ENCODE measurements at regions not wholly inside any gene's neighbourhood (a gene's known extent, or its start where the extent isn't known, plus 50 kb on each side); places are given as distances from the start of the nearest gene placed in this dataset.

GRCh38 chr15:70431854-70432253 lies 331.5 kb downstream of the UACA start:
- no peak for DNase-seq

GRCh38 chr15:70430069-70430468 lies 332.4 kb upstream of the TLE3 start:
- DNase-seq = no peak
- Histone ChIP-seq H3K27ac (no peak overlapping the region), H3K4me3 (no peak overlapping the region), H3K9me3 (no peaks in the 10 kb centered on the region), H3K4me1 (peaks cover 0 to 48% (median 18%) of the 10 kb centered on the region in 4 donors), H3K36me3 (no peaks in the 10 kb centered on the region), H3K27me3 (no peaks in the 10 kb centered on the region)
- 29% methylated on average over 1 of the region's 1 CpG for WGBS (ENCODE audit: insufficient coverage, low coverage, low lambda C conversion rate, missing lambda C conversion rate)
- intact Hi-C loops (cut with DNase I) = no loop called here
- no peak for TF ChIP-seq CTCF (IDR thresholded peaks at IDR 0.05)
- no peak for TF ChIP-seq POLR2A (IDR thresholded peaks at IDR 0.05)
- no peak for ATAC-seq

More at GRCh38 chr15:70431854-70432253, 331.5 kb downstream of the UACA start:
- Histone ChIP-seq H3K9me3 (no peaks in the 10 kb centered on the region), H3K36me3 (no peaks in the 10 kb centered on the region), H3K27me3 (no peaks in the 10 kb centered on the region), H3K4me1 (peaks cover 0 to 51% (median 23%) of the 10 kb centered on the region in 4 donors), H3K27ac (peak overlapping the region in 1 of 3 donors; percentile 81), H3K4me3 (no peak overlapping the region)
- no peak for ATAC-seq
- WGBS (ENCODE audit: insufficient coverage, low coverage, low lambda C conversion rate, missing lambda C conversion rate) = no CpG with 5 or more reads among the region's 4 CpGs
- intact Hi-C loops (cut with DNase I) = no loop called here
- TF ChIP-seq CTCF (IDR thresholded peaks at IDR 0.05) (no peak), POLR2A (IDR thresholded peaks at IDR 0.05) (no peak)

- Histone ChIP-seq H3K27ac (no peak overlapping the region), H3K9me3 (no peaks in the 10 kb centered on the region), H3K4me1 (peaks cover 0 to 42% (median 15%) of the 10 kb centered on the region in 4 donors), H3K27me3 (no peaks in the 10 kb centered on the region), H3K4me3 (no peak overlapping the region), H3K36me3 (no peaks in the 10 kb centered on the region)
- no peak for ATAC-seq
- TF ChIP-seq POLR2A (IDR thresholded peaks at IDR 0.05) = no peak
- TF ChIP-seq CTCF (IDR thresholded peaks at IDR 0.05) = no peak
- intact Hi-C loops (cut with DNase I) = loop anchor here in 1 of 2 donors (10.0 kb wide), 1 partner anchor 54 kb away; no protein-coding TSS in a partner anchor
- 94% methylated on average over 2 of the region's 5 CpGs for WGBS (ENCODE audit: insufficient coverage, low coverage, low lambda C conversion rate, missing lambda C conversion rate)
- no peak for DNase-seq
Measured at GRCh38 chr15:70429056-70429722, 331.5 kb upstream of the TLE3 start.

DNA sequence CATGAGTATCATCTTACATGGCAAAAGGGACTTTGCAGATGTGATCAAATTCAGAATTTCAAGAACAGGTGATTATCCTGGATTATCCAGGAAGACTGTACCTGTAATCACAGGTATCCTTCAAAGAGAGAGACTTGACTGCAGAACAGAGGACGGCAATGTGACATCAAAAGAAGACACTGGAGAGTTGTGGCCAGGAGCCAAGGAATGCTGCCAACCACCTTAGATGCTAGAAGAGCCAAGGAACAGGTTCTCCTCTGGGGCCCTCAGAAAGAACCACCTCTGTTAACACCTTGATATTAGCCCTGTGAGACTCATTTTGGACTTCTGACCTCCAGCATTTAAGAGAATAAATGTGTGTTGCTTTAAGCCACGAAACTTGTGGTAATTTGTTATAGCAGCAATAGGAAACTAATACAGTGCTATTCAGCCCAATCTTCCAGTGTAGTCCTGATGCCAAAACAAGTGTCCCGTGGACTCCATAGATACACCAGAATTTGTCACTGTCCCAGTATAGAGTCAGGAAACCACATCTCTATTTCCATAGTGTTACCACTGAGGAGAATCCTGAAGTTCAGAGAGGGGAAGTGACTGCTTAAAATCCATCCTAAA lies 330.6 kb upstream of the TLE3 start:
- Histone ChIP-seq H3K27me3 (no peaks in the 10 kb centered on the region), H3K27ac (no peak overlapping the region), H3K4me1 (peaks cover 0 to 33% (median 11%) of the 10 kb centered on the region in 4 donors), H3K4me3 (no peak overlapping the region), H3K9me3 (no peaks in the 10 kb centered on the region), H3K36me3 (no peaks in the 10 kb centered on the region)
- TF ChIP-seq POLR2A (IDR thresholded peaks at IDR 0.05) (no peak), CTCF (IDR thresholded peaks at IDR 0.05) (no peak)
- 85% methylated on average over 2 of the region's 3 CpGs for WGBS (ENCODE audit: insufficient coverage, low coverage, low lambda C conversion rate, missing lambda C conversion rate)
- DNase-seq (no peak), ATAC-seq (no peak)
- intact Hi-C loops (cut with DNase I) = loop anchor here in 1 of 2 donors (10.0 kb wide), 1 partner anchor 54 kb away; no protein-coding TSS in a partner anchor
